GM19043 (cell line): ENCODE measurements at regions not wholly inside any gene's neighbourhood (a gene's known extent, or its start where the extent isn't known, plus 50 kb on each side); places are given as distances from the start of the nearest gene placed in this dataset.
"Not testable (repeated sequence)": the region's sequence is repeated elsewhere in the genome, so short reads cannot be mapped to it uniquely, and the experiment has no call there.

ENCODE experiments used
- ATAC-seq: cut with Tn5 transposase; IDR thresholded peaks from one replicate; pipeline ENCODE4 v1.9.1; 2021; ENCODE audit warnings: low read depth; ENCODE audit not compliant: unreplicated experiment

- ATAC-seq: no peak
These were observed 660.9 kb downstream of the C12orf50 start for GRCh38 chr12:87368259-87368658.

GRCh38 chr12:87365423-87365822, 663.8 kb downstream of the C12orf50 start:
- no peak for ATAC-seq

GRCh38 chr12:87363497-87364084, 665.6 kb downstream of the C12orf50 start:
- ATAC-seq: no peak

- ATAC-seq: no peak
These were observed 679.5 kb downstream of the C12orf50 start for GRCh38 chr12:87349681-87350080.

- no peak for ATAC-seq
These were observed 681.1 kb downstream of the C12orf50 start for GRCh38 chr12:87348071-87348470.

GRCh38 chr12:87344699-87345098, 684.5 kb downstream of the C12orf50 start:
- ATAC-seq: no peak

GRCh38 chr12:87338681-87339080, 690.5 kb downstream of the C12orf50 start:
- no peak for ATAC-seq

- ATAC-seq: no peak
These were observed 692.3 kb downstream of the C12orf50 start for GRCh38 chr12:87336814-87337336.

- no peak for ATAC-seq
These were observed 696.0 kb downstream of the C12orf50 start for GRCh38 chr12:87332987-87333726.

GRCh38 chr12:87330071-87330555, 699.1 kb downstream of the C12orf50 start:
- ATAC-seq: not testable (repeated sequence)

GRCh38 chr12:87329076-87329863, 699.9 kb downstream of the C12orf50 start:
- ATAC-seq: no peak

- ATAC-seq: no peak
These were observed 705.8 kb downstream of the C12orf50 start for GRCh38 chr12:87323369-87323768.

- no peak for ATAC-seq
These were observed 708.5 kb downstream of the C12orf50 start for GRCh38 chr12:87320724-87321123.

- ATAC-seq: no peak
These were observed 711.9 kb downstream of the C12orf50 start for GRCh38 chr12:87317302-87317701.

GRCh38 chr12:87311206-87311605, 718.0 kb downstream of the C12orf50 start:
- peak; percentile 74 for ATAC-seq

GRCh38 chr12:87310126-87310525, 719.1 kb downstream of the C12orf50 start:
- no peak for ATAC-seq

GRCh38 chr12:87305481-87305880, 723.7 kb downstream of the C12orf50 start:
- no peak for ATAC-seq

GRCh38 chr12:87304406-87304805, 724.8 kb downstream of the C12orf50 start:
- ATAC-seq: no peak

- ATAC-seq: no peak
These were observed 725.7 kb downstream of the C12orf50 start for GRCh38 chr12:87303396-87304012.

GRCh38 chr12:87302126-87302745, 727.0 kb downstream of the C12orf50 start:
- no peak for ATAC-seq
